Lung (tissue), 11 donors: ENCODE measurements at regions not wholly inside any gene's neighbourhood (a gene's known extent, or its start where the extent isn't known, plus 50 kb on each side); places are given as distances from the start of the nearest gene placed in this dataset.

ENCODE experiments used
- ATAC-seq: fragments of 200-7000 bp; cut with Tn5 transposase; one replicate; pipeline ENCODE4 v1.9.1; 2020; ENCODE audit warnings: moderate number of reproducible peaks; ENCODE audit not compliant: insufficient read depth, low FRiP score
- DNase-seq, 3 donors: peaks; one replicate each; pipeline ENCODE4 v3.0.0-alpha.2; 2013 to 2017
- H3K27ac ChIP-seq, 2 donors: one replicate each; pipeline ENCODE4 v1.5.1; 2013; ENCODE audit warnings: mild to moderate bottlenecking in 2 of 2, moderate library complexity in 2 of 2, control low read depth in 1 of 2, inconsistent platforms in 1 of 2, low read depth in 1 of 2, low read length in 1 of 2
- H3K27me3 ChIP-seq, 3 donors: one replicate each; pipeline ENCODE4 v1.5.1; 2013; ENCODE audit warnings: low read length in 2 of 3; ENCODE audit not compliant: control insufficient read depth in 3 of 3, insufficient read depth in 3 of 3
- H3K36me3 ChIP-seq, 4 donors: one replicate each; pipeline ENCODE4 v1.5.1; 2013; ENCODE audit warnings: low read length in 4 of 4, mild to moderate bottlenecking in 1 of 4, moderate library complexity in 1 of 4; ENCODE audit not compliant: control insufficient read depth in 4 of 4, insufficient read depth in 4 of 4
- H3K4me1 ChIP-seq, 5 donors: one replicate each; pipeline ENCODE4 v1.5.1; 2013; ENCODE audit warnings: low read length in 5 of 5, mild to moderate bottlenecking in 2 of 5, moderate library complexity in 1 of 5; ENCODE audit not compliant: control insufficient read depth in 5 of 5, insufficient read depth in 5 of 5
- H3K4me3 ChIP-seq: one replicate; pipeline ENCODE4 v1.5.1; 2013; ENCODE audit warnings: mild to moderate bottlenecking, control low read depth, moderate library complexity
- H3K9ac ChIP-seq, 2 donors: one replicate each; pipeline ENCODE4 v1.5.1; 2013; ENCODE audit warnings: low read length in 2 of 2, control low read depth in 1 of 2; ENCODE audit not compliant: insufficient read depth in 1 of 2
- H3K9me3 ChIP-seq, 4 donors: one replicate each; pipeline ENCODE4 v1.5.1; 2013; ENCODE audit warnings: low read length in 3 of 4, mild to moderate bottlenecking in 1 of 4, moderate library complexity in 1 of 4; ENCODE audit not compliant: control insufficient read depth in 4 of 4, insufficient read depth in 3 of 4
- CTCF ChIP-seq: IDR thresholded peaks from 2 replicates; pipeline ENCODE4 v1.5.1; 2012; ENCODE audit warnings: mild to moderate bottlenecking; ENCODE audit errors: control extremely low read depth, extremely low read depth
- WGBS, 2 donors: extraction: QIAGEN DNeasy Blood & Tissue Kit; methylation state at CpG; one replicate each; pipeline ENCODE4 v1.1.7; 2013; 5-methylcytosine and 5-hydroxymethylcytosine counted together
- donor health status: control.
- donor health status: control.
- donor health status: Bipolar disorder and iron deficiency.
- donor health status: healthy.
- donor health status: DM: yes; HTN: yes; CAD: no.

- ATAC-seq: peak; percentile 75
- no peaks in the 10 kb centered on the region for H3K36me3 ChIP-seq
- no peak for TF ChIP-seq CTCF
- no peak overlapping the region for H3K27ac ChIP-seq
- no peaks in the 10 kb centered on the region for H3K4me1 ChIP-seq
- no peak for DNase-seq
- 58 to 77% methylated on average over 3 of the region's 3 CpGs for WGBS, 2 donors
- no peaks in the 10 kb centered on the region for H3K9me3 ChIP-seq
- H3K27me3 ChIP-seq: no peaks in the 10 kb centered on the region
- H3K9ac ChIP-seq: no peak overlapping the region
- no peak overlapping the region for H3K4me3 ChIP-seq
These were observed 292.7 kb upstream of the TARS1 start for GRCh38 chr5:33148076-33148513.

- H3K9ac ChIP-seq: no peak overlapping the region
- H3K9me3 ChIP-seq: peaks cover 0 to 4% (median 0%) of the 10 kb centered on the region in 4 donors
- no peaks in the 10 kb centered on the region for H3K36me3 ChIP-seq
- TF ChIP-seq CTCF: no peak
- H3K27me3 ChIP-seq: no peaks in the 10 kb centered on the region
- 56 to 78% methylated on average over 1 of the region's 1 CpG for WGBS, 2 donors
- peak in 2 of 3 donors; percentile 11 to 12 for DNase-seq
- no peaks in the 10 kb centered on the region for H3K4me1 ChIP-seq
- no peak for ATAC-seq
- no peak overlapping the region for H3K4me3 ChIP-seq
- no peak overlapping the region for H3K27ac ChIP-seq
These were observed 287.4 kb upstream of the TARS1 start for GRCh38 chr5:33153372-33153771.

- TF ChIP-seq CTCF: no peak
These were observed 286.9 kb upstream of the TARS1 start for GRCh38 chr5:33153831-33154230.

GRCh38 chr5:33160871-33161270, 279.9 kb upstream of the TARS1 start:
- ATAC-seq: no peak
- WGBS, 2 donors: 55 to 57% methylated on average over 2 of the region's 2 CpGs
- Histone ChIP-seq H3K27ac (no peak overlapping the region), H3K4me1 (no peaks in the 10 kb centered on the region), H3K27me3 (no peaks in the 10 kb centered on the region), H3K36me3 (no peaks in the 10 kb centered on the region), H3K4me3 (no peak overlapping the region), H3K9me3 (no peaks in the 10 kb centered on the region), H3K9ac (no peak overlapping the region)
- DNase-seq: no peak
- no peak for TF ChIP-seq CTCF

More at GRCh38 chr5:33153831-33154230, 286.9 kb upstream of the TARS1 start:
- Histone ChIP-seq H3K27me3 (no peaks in the 10 kb centered on the region), H3K9me3 (peaks cover 0 to 4% (median 0%) of the 10 kb centered on the region in 4 donors), H3K27ac (no peak overlapping the region), H3K36me3 (no peaks in the 10 kb centered on the region), H3K4me3 (no peak overlapping the region), H3K9ac (no peak overlapping the region), H3K4me1 (no peaks in the 10 kb centered on the region)
- DNase-seq (no peak), ATAC-seq (no peak)
- WGBS, 2 donors: 86 to 93% methylated on average over 1 of the region's 1 CpG
